SK-N-SH (cell line): ENCODE measurements at regions not wholly inside any gene's neighbourhood (a gene's known extent, or its start where the extent isn't known, plus 50 kb on each side); places are given as distances from the start of the nearest gene placed in this dataset.

Source experiments
- CTCF ChIP-seq: fragments of 200-600 bp; sonication (generic); IDR thresholded peaks from 2 replicates; pipeline ENCODE4 v1.6.1; 2017; ENCODE audit warnings: antibody characterized with exemption, mild to moderate bottlenecking, moderate library complexity
- EZH2phosphoT487 ChIP-seq: fragments of 200-600 bp; sonication (generic); IDR thresholded peaks from 2 replicates; pipeline ENCODE4 v1.6.1; 2017; ENCODE audit warnings: low read depth, mixed run types, mild to moderate bottlenecking, antibody characterized with exemption, moderate library complexity, borderline replicate concordance
- FOSL2 ChIP-seq: IDR thresholded peaks from 2 replicates; pipeline ENCODE4 v1.4.0; 2012; ENCODE audit warnings: low read depth, mild to moderate bottlenecking, moderate library complexity, borderline replicate concordance
- FOXJ3 ChIP-seq: sonication (generic); formaldehyde crosslinking; IDR thresholded peaks from 2 replicates; pipeline ENCODE4 v1.5.1; 2020; ENCODE audit warnings: mild to moderate bottlenecking, missing genetic modification reagents
- JUND ChIP-seq: IDR thresholded peaks from 2 replicates; pipeline ENCODE4 v1.4.0; 2012
- MAX ChIP-seq: IDR thresholded peaks from 2 replicates; pipeline ENCODE4 v1.4.0; 2012; ENCODE audit warnings: low read depth
- MXI1 ChIP-seq: IDR thresholded peaks from 2 replicates; pipeline ENCODE4 v1.6.1; 2012; ENCODE audit warnings: mild to moderate bottlenecking, low read depth, low read length, improper control_type of control experiment
- PBX3 ChIP-seq: IDR thresholded peaks from 2 replicates; pipeline ENCODE4; 2012
- POLR2AphosphoS5 ChIP-seq: IDR thresholded peaks from 2 replicates; pipeline ENCODE4 v1.6.1; 2012; ENCODE audit warnings: low read depth, low read length
- RAD21 ChIP-seq: IDR thresholded peaks from 2 replicates; pipeline ENCODE4 v1.6.1; 2012; ENCODE audit warnings: mild to moderate bottlenecking, low read length
- USF2 ChIP-seq: fragments of 150-350 bp; IDR thresholded peaks from 2 replicates; pipeline ENCODE4 v1.6.1; 2017; ENCODE audit warnings: antibody characterized with exemption, low read length, low read depth, borderline replicate concordance
- YY1 ChIP-seq: IDR thresholded peaks from 2 replicates; pipeline ENCODE4 v1.4.0; 2012; ENCODE audit warnings: low read depth, mild to moderate bottlenecking
- ZBTB33 ChIP-seq: IDR thresholded peaks from 2 replicates; pipeline ENCODE4 v1.4.0; 2012; ENCODE audit warnings: low read depth, borderline replicate concordance

GRCh38 chr3:31422237-31422636 lies 110.5 kb upstream of the STT3B start:
- TF ChIP-seq MXI1, result no peak
- no peak for TF ChIP-seq POLR2AphosphoS5
- no peak for TF ChIP-seq USF2
- TF ChIP-seq MAX, result no peak
- no peak for TF ChIP-seq CTCF
- no peak for TF ChIP-seq FOXJ3 (CRISPR knock-in tag)
- TF ChIP-seq RAD21, result no peak
- no peak for TF ChIP-seq YY1
- no peak for TF ChIP-seq FOSL2
- TF ChIP-seq EZH2phosphoT487, result no peak
- no peak for TF ChIP-seq JUND
- no peak for TF ChIP-seq ZBTB33
- no peak for TF ChIP-seq PBX3
